Cardiac fibroblast (primary cell): ENCODE measurements at regions not wholly inside any gene's neighbourhood (a gene's known extent, or its start where the extent isn't known, plus 50 kb on each side); places are given as distances from the start of the nearest gene placed in this dataset.

Source experiments
- DNase-seq, 2 donors: peaks; one replicate each; pipeline versions ENCODE4 v3.0.0 to v3.0.0-alpha.2; 2010; ENCODE audit warnings: low read depth in 2 of 2
- H3K4me3 ChIP-seq, 2 donors: replicated peaks in 1 of 2; 1 replicate in 1 of 2; 2 replicates in 1 of 2; pipeline ENCODE4 v1.5.1; 2011; ENCODE audit warnings: low read depth in 2 of 2, low read length in 2 of 2, mild to moderate bottlenecking in 2 of 2, moderate library complexity in 1 of 2
- CTCF ChIP-seq: IDR thresholded peaks from one replicate; pipeline ENCODE4 v1.5.1; 2011; ENCODE audit warnings: low read depth, mild to moderate bottlenecking, low read length, inconsistent platforms

DNA sequence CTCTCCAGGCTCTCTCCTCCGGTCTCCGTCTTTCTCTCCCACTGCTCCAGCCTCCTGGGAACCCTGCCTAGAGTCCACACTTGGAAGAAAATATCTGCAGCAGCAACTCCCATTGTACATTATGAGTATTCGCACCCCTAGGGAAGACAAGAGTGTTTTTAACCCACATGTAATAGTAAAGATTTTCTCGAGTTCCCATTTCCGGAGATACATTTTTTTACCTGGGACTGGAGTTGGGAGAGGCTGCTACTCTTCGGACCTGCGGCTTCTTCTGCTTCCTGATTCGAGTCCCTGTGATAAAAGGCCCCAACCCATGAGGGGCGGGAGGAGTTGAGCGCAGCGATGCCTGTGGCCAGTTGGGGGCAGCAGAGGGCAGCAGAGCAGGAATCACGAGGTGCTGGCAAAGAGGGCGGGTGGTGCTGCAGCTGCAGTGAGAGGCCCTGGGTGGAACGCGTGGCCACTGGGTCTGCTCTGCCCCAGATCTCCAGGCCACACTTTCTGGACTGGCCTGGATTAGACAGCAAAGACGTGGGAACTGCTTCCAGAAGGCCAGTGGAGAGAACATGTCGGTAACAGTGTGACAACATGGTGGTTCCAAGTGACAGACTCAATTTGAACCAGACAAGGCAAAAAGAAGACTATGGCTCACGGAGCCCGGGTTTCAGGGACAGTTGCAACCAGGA is 221.0 kb upstream of the CSF3R start:
- no peak overlapping the region for H3K4me3 ChIP-seq
- peak; percentile 53 to 70 for DNase-seq
- peak; percentile 84 for TF ChIP-seq CTCF

DNA sequence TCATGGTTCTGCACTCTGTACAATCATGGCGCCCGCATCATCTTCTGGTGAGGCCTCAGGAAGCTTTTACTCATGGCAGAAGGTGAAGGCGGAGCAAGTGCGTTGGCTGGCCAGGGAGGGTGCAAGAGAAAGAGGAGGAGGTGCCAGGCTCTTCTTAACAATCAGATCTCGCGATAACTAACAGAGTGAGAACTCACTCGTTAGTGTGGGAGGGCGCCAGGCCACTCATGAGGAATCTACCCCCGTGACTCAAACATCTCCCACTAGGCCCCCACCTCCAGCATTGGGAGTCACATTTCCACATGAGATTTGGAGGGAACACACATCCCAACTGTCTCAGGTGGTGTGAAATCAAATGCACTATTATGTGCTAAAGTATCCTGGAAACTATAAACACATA is 220.2 kb upstream of the CSF3R start:
- no peak for DNase-seq
- no peak for TF ChIP-seq CTCF
- H3K4me3 ChIP-seq = no peak overlapping the region

- no peak overlapping the region for H3K4me3 ChIP-seq
- TF ChIP-seq CTCF = no peak
- DNase-seq = no peak
Measured at GRCh38 chr1:36699113-36699911, 216.6 kb upstream of the CSF3R start.

- no peak for TF ChIP-seq CTCF
- H3K4me3 ChIP-seq = no peak overlapping the region
- no peak for DNase-seq
Measured at GRCh38 chr1:36697836-36698605, 215.3 kb upstream of the CSF3R start.

GRCh38 chr1:36696261-36696940 is 213.7 kb upstream of the CSF3R start:
- no peak for DNase-seq
- TF ChIP-seq CTCF = no peak
- H3K4me3 ChIP-seq = no peak overlapping the region

GRCh38 chr1:36693603-36694002 is 210.9 kb upstream of the CSF3R start:
- no peak for DNase-seq
- H3K4me3 ChIP-seq = no peak overlapping the region
- no peak for TF ChIP-seq CTCF
